GM04504 (cell line): ENCODE measurements at regions not wholly inside any gene's neighbourhood (a gene's known extent, or its start where the extent isn't known, plus 50 kb on each side); places are given as distances from the start of the nearest gene placed in this dataset.

Experiments used
- DNase-seq: peaks from one replicate; pipeline ENCODE4 v3.0.0-alpha.2; 2012; ENCODE audit warnings: low read depth

DNA sequence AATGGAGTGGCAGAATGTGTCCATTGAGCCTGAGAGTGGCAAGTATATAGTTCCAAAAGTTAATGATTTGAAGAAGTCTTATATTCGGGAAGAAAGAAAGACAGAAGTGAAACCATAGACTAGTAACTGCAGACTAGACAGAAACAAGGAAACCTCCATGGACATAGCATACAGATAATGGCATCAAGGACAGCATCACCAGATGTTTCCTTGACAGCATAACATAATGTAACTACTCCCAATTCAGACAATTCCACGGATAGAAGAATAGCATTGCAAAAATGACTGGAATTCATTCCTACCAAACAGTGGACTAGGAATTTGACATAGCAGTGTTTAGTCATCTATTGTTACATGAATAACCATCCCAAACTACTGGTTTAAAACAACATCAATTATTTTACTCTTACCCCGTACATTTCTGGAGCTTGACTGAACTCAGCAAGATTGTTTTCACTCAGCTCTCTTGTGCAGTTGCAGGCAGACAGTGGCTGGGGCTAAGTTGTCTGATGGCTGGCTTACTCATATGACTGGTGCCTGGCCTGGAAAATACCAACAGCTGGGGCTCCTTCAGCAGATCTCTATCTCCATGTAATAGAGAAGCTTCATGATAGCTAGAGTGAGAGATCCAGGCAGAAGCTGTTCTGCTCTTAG lies 109.7 kb upstream of the GADL1 start:
- DNase-seq = peak; percentile 86

DNA sequence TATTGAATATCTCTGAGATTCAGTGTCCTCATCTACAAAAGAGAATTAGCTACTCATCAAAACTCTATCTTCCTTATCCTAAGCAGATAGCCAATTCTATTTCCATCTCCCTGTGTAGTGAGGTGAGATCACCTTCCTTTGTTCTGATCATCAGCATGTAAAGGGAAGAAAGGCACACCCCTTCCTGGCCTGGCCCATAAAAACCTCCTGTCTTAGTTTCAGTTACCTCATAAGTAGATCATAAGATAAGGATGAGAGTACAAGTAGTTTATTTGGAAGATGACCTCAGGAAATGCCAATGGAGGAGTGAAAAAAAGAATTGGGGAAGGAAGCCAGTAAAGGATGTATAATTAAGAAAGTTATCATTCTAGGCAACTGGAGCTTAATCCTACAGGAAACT lies 114.5 kb upstream of the GADL1 start:
- no peak for DNase-seq

DNA sequence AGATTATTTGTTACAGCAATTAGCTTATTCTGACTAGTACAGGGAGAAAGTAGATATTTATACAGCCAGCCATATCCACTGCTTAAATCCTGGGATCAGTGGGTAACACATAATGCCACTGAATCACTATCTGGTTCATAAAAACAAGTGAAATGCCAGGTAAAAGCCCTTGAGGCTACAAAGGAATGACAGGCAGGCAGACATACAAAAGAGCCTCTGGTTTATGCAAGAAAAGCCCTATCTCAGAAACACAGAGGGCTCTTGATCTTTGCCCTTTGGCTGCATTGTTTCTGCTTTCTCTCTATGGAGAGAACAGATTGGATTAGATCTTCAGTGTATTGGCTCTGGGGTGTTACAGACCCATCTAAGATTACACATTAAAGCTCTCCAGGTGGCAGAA lies 115.4 kb upstream of the GADL1 start:
- no peak for DNase-seq

DNA sequence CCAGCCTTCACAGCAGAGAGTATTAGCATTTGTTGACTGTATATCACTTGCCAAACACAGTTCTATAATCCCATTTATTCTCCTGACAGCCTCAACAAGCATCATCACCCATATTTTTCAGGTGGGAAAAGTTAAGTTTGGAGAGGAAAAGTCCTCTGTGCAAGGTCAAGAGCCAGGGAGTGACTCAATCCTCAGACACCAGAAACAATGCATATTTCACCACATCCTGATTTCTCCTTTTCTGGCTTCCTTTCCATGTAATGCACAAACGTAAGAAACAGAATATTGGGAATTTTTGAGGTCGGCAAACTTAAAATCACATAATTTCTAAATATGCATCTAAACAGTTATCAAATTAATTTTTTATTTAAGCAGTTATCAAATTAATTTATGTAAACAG lies 116.0 kb upstream of the GADL1 start:
- DNase-seq = no peak

DNA sequence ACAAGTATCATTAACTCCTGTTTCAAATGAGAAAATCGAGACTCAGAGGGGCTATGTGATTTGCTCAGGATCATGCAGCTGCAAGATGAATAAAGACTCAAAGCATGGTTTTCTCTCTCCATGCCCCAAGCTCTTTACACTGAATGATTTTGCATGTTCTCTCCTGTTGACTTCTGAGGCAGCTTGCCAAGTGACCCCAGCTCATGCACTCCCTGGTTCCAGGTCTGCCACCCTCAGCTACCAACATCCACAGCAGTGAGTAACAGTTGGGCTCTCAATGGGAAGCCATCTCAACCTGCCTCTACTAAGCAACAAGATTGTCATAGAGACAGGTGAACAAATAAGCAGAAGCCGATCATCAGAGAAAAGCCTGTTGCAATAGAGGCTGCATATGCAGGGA lies 116.9 kb upstream of the GADL1 start:
- no peak for DNase-seq

DNA sequence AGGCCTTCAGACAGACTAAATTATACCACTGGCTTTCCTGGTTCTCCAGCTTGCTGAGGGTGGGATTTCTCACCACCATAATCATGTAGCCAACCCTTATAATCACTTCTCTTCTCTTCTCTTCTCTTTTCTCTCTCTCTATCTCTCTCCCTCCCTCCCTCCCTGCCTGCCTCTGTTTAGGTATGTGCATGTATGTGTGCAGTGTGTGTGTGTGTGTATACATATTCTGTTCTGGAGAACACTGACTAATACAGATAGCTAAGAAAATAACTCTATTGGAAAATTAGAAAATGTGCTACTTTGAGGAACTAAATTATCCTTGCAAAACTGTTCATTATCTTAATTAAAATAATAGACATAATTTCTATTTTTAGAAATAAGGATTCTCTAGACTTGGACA lies 118.6 kb upstream of the GADL1 start:
- DNase-seq = no peak

DNA sequence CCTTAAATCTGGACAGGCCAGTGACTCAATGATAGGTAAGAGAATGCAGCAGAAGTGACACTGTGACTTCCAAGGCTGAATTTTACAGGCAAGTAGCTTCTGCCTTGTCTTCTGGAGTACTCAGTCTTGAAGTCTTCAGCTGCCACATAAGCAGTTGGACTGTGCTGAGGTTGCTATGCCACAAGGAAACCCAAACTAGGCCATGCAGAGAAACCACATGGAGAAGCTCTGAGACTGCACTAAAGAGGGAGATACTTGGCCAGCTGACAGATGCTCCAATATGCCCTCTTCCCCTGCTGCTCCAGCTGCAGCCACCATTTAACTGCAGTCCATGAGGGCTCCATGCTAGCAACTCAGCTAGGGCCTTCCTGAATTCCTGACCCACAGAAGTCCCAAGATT lies 119.4 kb upstream of the GADL1 start:
- DNase-seq = no peak

DNA sequence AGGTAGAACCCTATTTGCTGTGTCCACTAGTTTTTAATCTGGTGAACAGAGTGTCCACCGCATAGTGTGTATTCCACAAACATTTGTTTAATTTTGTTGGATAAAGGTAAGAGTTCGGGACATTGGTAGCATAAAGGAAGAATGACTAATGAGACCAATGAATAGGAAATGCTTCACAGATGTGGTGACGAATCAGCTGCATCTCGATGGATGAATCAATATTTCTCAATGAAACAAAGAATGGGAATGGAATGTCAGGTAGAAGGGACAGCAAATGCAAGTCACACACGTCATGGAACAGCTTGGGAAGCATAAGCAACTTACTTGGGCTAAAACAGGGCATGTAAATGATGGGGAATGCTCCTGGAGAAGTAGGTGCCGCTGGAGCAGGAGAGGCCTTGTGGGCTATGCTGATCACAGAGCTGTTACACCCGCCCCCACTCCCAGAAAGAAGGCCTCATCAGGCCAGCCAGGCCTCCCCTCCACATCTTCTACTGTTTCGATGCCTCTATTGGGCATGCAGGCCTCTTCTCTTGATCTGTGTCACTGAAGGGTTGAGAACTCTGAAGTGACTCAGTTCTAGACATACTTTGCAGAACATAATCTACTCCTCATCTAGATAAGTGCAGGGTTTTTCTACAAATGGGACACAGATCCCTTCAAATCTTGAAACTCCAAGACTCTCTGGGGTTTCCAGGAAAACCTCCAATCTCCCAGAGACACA lies 120.0 kb upstream of the GADL1 start:
- DNase-seq = no peak

DNA sequence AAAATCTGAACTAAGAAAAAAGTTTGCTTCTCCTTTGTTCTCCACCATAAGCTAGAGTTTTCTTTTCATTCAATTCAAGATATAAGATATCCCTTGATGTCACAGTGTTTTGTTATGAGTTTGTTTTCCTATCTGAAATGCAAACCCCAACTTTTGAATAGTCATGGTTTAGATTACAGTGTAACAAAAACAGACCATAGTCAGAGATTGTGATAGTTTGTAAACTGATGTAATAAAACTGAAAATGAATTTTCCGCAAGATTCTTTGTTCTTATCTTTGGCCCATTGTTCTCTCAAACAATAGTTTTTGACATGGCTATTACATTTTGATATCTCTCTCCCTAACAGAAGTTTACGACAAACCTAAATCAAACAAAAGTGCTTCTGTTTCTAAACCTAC lies 121.7 kb upstream of the GADL1 start:
- DNase-seq = no peak

DNA sequence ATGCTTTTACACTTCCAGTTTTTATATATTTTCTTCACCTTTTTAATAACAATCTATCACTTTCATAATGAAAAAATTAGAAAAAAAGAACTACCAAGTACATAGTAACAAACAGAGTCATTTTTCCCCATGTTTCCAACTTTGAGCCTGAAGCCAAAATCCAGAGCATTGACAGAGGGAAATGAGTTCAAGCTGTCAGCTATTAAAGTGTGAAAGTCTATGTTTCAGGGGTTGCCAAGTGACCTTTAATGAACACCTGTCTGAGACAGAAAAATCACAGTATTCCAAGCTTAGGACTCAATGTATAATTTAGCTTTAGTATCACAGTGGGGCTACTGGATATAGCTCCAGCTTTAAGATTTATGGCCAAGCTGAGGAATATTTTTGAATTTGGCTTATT lies 128.3 kb upstream of the GADL1 start:
- DNase-seq = no peak

DNA sequence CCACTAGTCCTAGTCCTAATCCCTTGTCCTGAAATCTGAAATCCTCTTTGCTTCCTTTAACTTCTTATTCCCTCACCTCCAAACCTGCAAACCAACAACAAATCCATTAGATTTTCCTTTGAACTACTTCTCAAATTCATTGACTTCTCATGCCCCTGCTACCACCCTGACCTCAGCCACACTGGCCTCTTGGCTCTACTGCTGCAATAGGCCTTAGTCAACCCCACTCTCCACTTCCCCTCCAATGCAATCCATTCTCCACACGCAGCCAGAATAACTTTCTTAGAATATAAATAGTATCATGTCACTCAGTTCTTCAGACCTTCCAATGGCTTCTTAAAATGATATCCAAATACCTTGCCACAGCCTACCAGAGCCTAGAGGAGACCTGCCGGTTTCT lies 131.1 kb upstream of the GADL1 start:
- no peak for DNase-seq

DNA sequence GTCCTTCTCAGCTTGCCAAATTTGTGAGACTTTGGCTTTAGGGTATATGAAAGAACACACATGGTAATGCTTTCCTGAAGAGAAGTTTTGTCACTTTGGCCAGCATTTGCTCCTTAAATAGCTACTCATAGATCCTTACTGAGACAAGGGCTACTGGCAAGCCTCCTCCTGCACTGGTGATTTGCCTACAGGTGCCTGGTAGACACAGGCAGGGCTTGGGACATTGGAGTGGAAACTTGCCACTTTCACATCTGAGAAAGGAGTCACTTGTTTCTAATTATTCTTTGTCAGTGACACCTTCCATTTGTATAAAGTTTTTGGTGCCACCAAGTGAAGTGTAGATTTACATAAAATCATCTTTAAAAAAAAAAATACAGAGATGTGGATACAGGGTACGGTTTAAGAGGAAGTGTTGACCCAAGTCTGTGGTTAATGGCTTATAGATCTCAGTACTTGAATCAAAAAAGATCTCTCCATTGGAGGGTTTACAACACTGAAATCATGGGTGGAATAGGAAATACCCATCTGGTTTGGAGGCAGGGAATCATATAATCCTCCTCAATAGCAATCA lies 132.8 kb upstream of the GADL1 start:
- no peak for DNase-seq

DNA sequence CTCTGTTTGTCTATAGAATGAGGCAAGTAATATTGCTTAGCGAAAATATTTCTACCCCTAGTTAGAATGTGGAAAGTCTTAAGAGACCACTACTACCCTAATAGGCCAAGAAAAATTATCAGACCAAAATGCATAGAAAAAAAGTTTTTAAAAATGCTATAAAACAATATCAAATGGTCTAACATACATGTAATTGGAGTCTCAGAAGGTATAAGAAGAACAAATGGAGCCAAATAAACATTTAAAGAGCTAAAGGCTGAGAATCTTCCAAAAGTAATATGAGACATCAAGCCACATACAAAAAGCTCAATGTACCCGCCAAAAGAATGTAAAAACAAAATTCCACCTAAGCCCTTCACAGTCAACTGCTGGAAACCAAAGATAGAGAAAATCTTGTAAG lies 133.5 kb upstream of the GADL1 start:
- no peak for DNase-seq

DNA sequence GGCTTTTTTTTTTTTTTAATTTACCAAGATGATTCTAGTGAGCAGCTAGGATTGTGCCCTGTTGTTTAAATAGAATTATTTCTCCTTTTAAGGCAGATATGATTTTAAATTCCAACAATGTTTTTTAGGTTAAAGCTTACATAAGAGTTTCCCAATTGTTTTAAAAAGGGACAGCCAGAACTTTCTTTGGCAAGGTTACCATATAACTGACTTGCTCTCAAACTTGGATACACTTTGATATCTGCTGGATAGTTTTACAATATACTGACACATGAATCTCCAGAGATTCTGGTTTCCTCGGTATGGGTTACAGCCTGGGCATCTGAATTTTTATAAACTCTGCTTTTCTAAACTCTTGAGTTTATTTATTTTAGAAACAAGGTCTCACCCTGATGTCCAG lies 134.3 kb upstream of the GADL1 start:
- no peak for DNase-seq

DNA sequence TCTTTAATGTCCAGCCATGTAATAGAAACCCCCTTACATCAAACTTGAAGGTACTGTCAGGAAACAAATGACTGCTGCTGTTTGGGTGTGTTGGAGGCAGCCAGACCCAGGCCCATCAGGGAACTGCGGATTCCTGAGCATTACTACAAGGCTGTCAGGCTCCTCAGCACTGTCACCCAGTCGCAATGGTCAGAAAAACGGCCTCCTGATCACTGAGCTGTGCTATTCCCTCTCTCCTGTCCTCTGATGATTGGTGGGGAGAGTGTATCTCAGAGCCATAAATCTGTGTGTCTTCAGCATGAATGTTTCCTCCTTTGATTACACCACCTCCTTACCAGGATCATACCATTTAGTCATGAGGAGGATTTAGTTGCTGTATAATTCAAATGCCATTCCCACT lies 135.2 kb upstream of the GADL1 start:
- no peak for DNase-seq

DNA sequence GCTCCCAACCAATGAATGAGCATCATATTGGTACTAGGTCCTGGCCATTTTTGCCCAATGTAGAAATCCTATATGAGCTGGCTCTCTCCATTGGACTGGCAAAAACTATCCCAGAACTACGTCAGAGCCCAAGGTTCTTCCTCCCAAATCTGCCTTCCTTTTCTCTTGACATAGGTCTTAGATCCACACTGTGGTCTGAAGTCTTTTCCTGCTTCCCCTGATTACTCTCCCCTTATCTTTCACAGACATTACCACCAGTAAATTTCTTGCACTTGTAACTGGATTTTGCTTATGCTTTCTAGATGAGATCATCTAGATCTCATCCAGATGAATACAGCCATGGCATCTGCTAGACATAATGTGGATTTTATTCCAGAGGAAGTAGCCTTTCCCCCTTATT lies 141.2 kb upstream of the GADL1 start:
- no peak for DNase-seq

DNA sequence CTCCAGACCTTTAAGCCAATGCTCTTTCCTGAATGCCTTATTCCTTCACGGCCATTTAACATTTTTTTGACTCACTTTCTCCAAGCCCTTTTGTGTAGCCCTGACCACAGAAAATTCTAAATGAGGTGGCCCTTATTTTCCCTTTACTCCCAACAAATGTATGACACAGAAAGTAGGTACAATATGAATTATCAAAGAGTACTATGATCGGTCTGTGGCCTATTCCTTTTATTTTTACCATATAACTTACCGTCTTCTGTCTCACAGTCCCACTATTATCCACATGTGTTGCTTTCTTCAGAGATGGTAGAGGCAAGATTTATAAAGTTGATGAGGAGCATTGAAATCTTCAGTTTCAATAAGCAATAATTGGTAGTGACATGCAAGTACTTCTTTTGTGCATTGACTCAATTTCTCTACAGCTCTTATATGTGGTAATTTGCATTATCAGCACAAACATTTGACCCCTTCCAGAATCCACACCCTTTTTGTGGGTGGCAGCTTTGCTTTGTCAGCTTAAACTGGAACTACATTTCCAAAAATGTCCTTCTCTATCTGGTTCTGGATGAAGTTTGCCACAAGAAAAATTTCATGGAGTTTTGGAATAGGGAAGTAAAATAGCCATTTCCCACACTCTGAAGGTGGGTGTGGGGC lies 143.8 kb upstream of the GADL1 start:
- no peak for DNase-seq

DNA sequence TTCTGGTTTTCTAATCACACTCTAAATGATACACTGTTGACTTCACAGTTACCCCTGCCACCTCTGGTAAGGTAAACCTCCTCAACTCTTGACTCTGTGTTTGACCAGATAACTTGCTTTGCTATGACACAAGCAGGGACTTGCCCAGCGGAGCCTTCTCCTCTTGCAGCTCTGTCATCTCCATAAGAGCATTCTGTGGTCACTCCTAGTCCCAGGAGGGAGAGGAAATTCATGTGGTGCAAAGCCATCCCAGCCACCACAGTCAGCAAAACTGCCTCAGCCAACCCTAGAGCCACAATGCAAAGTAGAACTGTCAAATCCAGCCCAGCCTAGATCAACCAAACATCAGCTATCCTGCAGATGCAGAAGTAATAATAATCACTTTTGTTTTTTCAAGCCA lies 144.7 kb upstream of the GADL1 start:
- no peak for DNase-seq

DNA sequence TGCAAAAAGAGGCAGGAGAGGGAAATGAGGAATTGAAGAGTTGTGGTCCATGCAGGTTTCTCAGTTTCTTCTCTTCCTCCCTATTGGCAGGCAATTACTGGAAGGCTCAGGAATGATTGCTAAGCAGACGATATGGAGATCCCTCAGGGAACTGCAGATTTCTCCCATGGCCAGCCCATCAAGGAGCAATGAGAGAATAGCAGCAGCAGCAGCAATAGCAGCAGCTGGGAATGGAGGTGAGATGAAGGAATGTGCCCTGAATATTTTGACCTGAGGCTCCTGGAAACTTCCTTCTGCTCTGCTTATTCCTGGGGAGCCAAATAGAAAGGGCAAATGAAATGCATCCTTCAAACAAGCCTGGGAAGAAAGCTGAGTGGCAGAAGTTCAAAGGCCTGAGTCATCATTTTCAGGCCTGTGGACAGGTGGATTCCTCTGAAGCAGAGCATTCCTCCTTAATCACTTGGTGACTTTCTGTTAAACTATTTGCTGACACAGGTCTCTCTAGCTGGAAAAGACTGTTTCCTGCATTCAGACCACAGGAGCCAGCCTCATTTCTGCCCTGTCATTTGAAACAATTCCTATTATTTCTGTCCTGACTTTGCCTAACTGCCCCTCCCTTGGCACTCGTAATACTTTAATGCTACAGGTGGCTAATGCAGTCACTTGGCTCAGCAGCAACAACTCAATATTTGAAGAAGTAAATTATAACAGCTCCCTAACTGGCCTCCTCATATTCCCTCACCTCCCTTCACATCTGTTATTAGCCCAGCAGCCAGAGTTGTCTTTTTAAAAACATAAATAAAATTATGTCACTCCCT lies 146.9 kb upstream of the GADL1 start:
- peak; percentile 40 for DNase-seq

DNA sequence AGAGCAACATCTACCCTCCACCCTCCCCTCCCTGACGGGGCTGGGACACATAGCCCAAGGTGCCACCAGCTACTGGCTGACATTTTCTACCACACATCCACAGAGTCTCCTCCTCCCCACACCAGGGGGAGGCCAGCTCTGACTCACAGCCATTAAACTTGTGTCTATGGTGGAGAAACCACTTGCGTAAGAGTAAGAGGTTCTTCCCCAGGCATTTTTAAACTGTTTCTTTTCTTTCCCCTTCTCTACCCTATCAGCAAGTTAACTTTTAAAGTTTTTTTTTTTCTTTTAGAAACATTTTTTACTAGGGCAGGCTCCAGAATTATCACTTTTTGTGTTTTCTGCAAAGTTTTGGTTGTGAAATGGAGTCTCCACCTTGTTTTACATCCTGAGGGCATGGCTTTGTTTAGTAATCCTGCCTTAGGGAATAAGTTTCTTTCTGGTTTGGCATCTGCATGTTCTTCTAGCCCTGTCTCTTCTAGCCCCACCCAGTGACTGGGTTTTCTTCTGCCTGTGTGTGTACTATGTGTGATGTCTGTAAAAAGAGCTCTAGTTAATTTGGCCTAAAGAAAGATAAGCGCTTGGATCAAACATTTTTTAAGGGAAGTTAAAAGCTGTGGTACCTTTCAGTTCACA lies 148.8 kb upstream of the GADL1 start:
- DNase-seq = no peak

DNA sequence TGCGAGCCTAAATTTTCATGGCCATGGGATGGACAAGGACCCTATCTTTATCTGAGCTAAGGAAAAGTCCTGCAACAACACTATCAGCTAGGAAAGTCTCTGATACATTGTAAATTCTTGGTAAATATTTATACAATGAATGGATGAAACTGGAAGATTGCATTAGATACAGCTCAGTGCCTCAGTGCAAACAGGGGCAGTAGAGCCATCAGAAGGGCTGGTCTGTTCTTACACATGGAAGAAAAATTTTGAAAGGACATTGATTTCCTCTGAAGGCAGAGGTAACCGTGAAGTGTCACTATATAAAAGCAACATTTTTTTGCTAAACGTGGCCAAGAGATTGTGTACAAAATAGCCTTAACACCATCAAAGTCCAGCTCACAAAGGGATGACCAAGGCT lies 153.2 kb upstream of the GADL1 start:
- no peak for DNase-seq

DNA sequence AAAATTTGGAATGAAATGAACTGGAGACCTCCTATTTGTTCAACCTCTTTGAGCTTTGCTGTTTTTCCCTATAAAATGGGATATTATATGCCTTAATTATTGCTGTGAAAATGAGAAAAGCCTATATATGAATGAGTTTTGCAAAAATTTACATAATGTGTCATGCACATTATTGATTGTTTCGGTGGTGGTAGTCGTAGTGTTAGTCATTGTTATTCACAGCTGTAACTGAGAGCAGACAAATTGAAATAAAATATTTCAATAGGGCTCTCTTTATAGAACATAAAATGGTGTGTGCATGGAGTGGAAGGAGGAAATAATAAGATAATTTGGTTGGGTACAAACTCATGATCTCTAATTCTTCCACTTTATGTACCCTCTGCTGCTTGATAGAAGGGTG lies 153.7 kb upstream of the GADL1 start:
- DNase-seq = no peak
